Activated naive CD4-positive, alpha-beta T cell treated with Interleukin-2 at 50 U/mL for 16 hours (primary cell): ENCODE measurements at regions not wholly inside any gene's neighbourhood (a gene's known extent, or its start where the extent isn't known, plus 50 kb on each side); places are given as distances from the start of the nearest gene placed in this dataset.
"Not testable (repeated sequence)": the region's sequence is repeated elsewhere in the genome, so short reads cannot be mapped to it uniquely, and the experiment has no call there.

Source experiments
- DNase-seq: peaks from one replicate; pipeline ENCODE4 v3.0.0-alpha.2; 2020

- no peak for DNase-seq
Observed at GRCh38 chr2:31660165-31660564, 79.4 kb upstream of the SRD5A2 start.

GRCh38 chr2:31654241-31654640, 73.5 kb upstream of the SRD5A2 start:
- no peak for DNase-seq

- DNase-seq: no peak
Observed at GRCh38 chr2:31651736-31652135, 71.0 kb upstream of the SRD5A2 start.

- DNase-seq: no peak
Observed at GRCh38 chr2:31651267-31651666, 70.5 kb upstream of the SRD5A2 start.

GRCh38 chr2:31644551-31644950, 63.8 kb upstream of the SRD5A2 start:
- no peak for DNase-seq

GRCh38 chr2:31642707-31643106, 62.0 kb upstream of the SRD5A2 start:
- no peak for DNase-seq

GRCh38 chr2:31632201-31632600, 51.5 kb upstream of the SRD5A2 start:
- not testable (repeated sequence) for DNase-seq
